Activated CD4-positive, alpha-beta memory T cell treated with anti-CD3 and anti-CD28 coated beads, Interleukin-2, amount 10 ng/mL, durations not matched to agents 7 days and 5 days (primary cell): ENCODE measurements at regions not wholly inside any gene's neighbourhood (a gene's known extent, or its start where the extent isn't known, plus 50 kb on each side); places are given as distances from the start of the nearest gene placed in this dataset.

Experiments used
- CTCF ChIA-PET: fragments of 350-600 bp; sonication (Branson Sonifier 250); formaldehyde crosslinking; loops from one replicate; lab custom pipeline; 2021; ENCODE audit warnings: antibody characterized with exemption, inconsistent platforms; lab: Charles Lee
- POLR2A ChIA-PET: fragments of 350-600 bp; sonication (Branson Sonifier 250); formaldehyde crosslinking; loops from one replicate; lab custom pipeline; 2021; ENCODE audit warnings: antibody characterized with exemption; lab: Charles Lee
- DNase-seq: peaks from one replicate; pipeline ENCODE4 v3.0.0-alpha.2; 2020
- H3K27ac Mint-ChIP-seq: one replicate; pipeline ENCODE4 v1.8.0; 2021; ENCODE audit warnings: mild to moderate bottlenecking, mixed read lengths
- H3K27me3 Mint-ChIP-seq: one replicate; pipeline ENCODE4 v1.8.0; 2021; ENCODE audit warnings: mixed read lengths
- H3K36me3 Mint-ChIP-seq: one replicate; pipeline ENCODE4 v1.8.0; 2021; ENCODE audit warnings: low read depth, mixed read lengths
- H3K4me1 Mint-ChIP-seq: one replicate; pipeline ENCODE4 v1.8.0; 2021; ENCODE audit warnings: mixed read lengths
- H3K4me3 Mint-ChIP-seq: one replicate; pipeline ENCODE4 v1.8.0; 2021; ENCODE audit warnings: mild to moderate bottlenecking, mixed read lengths
- H3K9me3 Mint-ChIP-seq: one replicate; pipeline ENCODE4 v1.8.0; 2021; ENCODE audit warnings: mixed read lengths

- ChIA-PET POLR2A (no interaction called here), CTCF (no interaction called here)
- Mint-ChIP-seq H3K4me3 (no peak overlapping the region), H3K36me3 (no peaks in the 10 kb centered on the region), H3K4me1 (peaks cover 10% of the 10 kb centered on the region), H3K9me3 (no peaks in the 10 kb centered on the region), H3K27ac (no peak overlapping the region), H3K27me3 (peaks cover 14% of the 10 kb centered on the region)
- no peak for DNase-seq
Observed at GRCh38 chr20:50272724-50273446, 82.3 kb downstream of the CEBPB start.

- ChIA-PET POLR2A (no interaction called here), CTCF (interaction anchor here (1.3 kb wide), 1 partner anchor 9 kb away, joined by 3 read pairs; no protein-coding TSS in a partner anchor)
- Mint-ChIP-seq H3K27me3 (peaks cover 14% of the 10 kb centered on the region), H3K4me1 (peaks cover 10% of the 10 kb centered on the region), H3K36me3 (no peaks in the 10 kb centered on the region), H3K9me3 (no peaks in the 10 kb centered on the region), H3K27ac (no peak overlapping the region), H3K4me3 (no peak overlapping the region)
- DNase-seq = no peak
Observed at GRCh38 chr20:50273601-50274491, 83.2 kb downstream of the CEBPB start.

- Mint-ChIP-seq H3K27ac (no peak overlapping the region), H3K36me3 (no peaks in the 10 kb centered on the region), H3K4me1 (peaks cover 10% of the 10 kb centered on the region), H3K9me3 (no peaks in the 10 kb centered on the region), H3K4me3 (no peak overlapping the region), H3K27me3 (peaks cover 14% of the 10 kb centered on the region)
- DNase-seq = no peak
- CTCF ChIA-PET = interaction anchor here (1.3 kb wide), 1 partner anchor 8 kb away, joined by 3 read pairs; no protein-coding TSS in a partner anchor
- POLR2A ChIA-PET = no interaction called here
Observed at GRCh38 chr20:50274570-50275430, 84.2 kb downstream of the CEBPB start.

- Mint-ChIP-seq H3K27me3 (peaks cover 3% of the 10 kb centered on the region), H3K4me1 (peaks cover 4% of the 10 kb centered on the region), H3K27ac (no peak overlapping the region), H3K36me3 (no peaks in the 10 kb centered on the region), H3K9me3 (no peaks in the 10 kb centered on the region), H3K4me3 (no peak overlapping the region)
- CTCF ChIA-PET = no interaction called here
- DNase-seq = no peak
- POLR2A ChIA-PET = no interaction called here
Observed at GRCh38 chr20:50276119-50277063, 85.8 kb downstream of the CEBPB start.

GRCh38 chr20:50277064-50277415, 86.4 kb downstream of the CEBPB start:
- H3K9me3 Mint-ChIP-seq = no peaks in the 10 kb centered on the region
- no peaks in the 10 kb centered on the region for H3K27me3 Mint-ChIP-seq
- ChIA-PET POLR2A (no interaction called here), CTCF (no interaction called here)
- no peak for DNase-seq
- H3K27ac Mint-ChIP-seq = no peak overlapping the region
- H3K4me1 Mint-ChIP-seq = peaks cover 2% of the 10 kb centered on the region
- no peak overlapping the region for H3K4me3 Mint-ChIP-seq
- H3K36me3 Mint-ChIP-seq = no peaks in the 10 kb centered on the region

GRCh38 chr20:50277460-50278376, 87.1 kb downstream of the CEBPB start:
- no peak for DNase-seq
- no peak overlapping the region for H3K4me3 Mint-ChIP-seq
- H3K27ac Mint-ChIP-seq = no peak overlapping the region
- H3K27me3 Mint-ChIP-seq = no peaks in the 10 kb centered on the region
- H3K4me1 Mint-ChIP-seq = peaks cover 4% of the 10 kb centered on the region
- H3K36me3 Mint-ChIP-seq = no peaks in the 10 kb centered on the region
- no peaks in the 10 kb centered on the region for H3K9me3 Mint-ChIP-seq
- POLR2A ChIA-PET = no interaction called here
- CTCF ChIA-PET = no interaction called here

GRCh38 chr20:50278377-50278683, 87.7 kb downstream of the CEBPB start:
- CTCF ChIA-PET = no interaction called here

GRCh38 chr20:50278684-50279531, 88.3 kb downstream of the CEBPB start:
- no peaks in the 10 kb centered on the region for H3K27me3 Mint-ChIP-seq
- H3K36me3 Mint-ChIP-seq = no peaks in the 10 kb centered on the region
- peaks cover 15% of the 10 kb centered on the region for H3K4me1 Mint-ChIP-seq
- DNase-seq = no peak
- CTCF ChIA-PET = no interaction called here
- H3K4me3 Mint-ChIP-seq = no peak overlapping the region
- POLR2A ChIA-PET = no interaction called here
- no peak overlapping the region for H3K27ac Mint-ChIP-seq
- H3K9me3 Mint-ChIP-seq = no peaks in the 10 kb centered on the region

More at GRCh38 chr20:50278377-50278683, 87.7 kb downstream of the CEBPB start:
- no peaks in the 10 kb centered on the region for H3K27me3 Mint-ChIP-seq
- H3K4me1 Mint-ChIP-seq = peaks cover 9% of the 10 kb centered on the region
- H3K4me3 Mint-ChIP-seq = no peak overlapping the region
- no peaks in the 10 kb centered on the region for H3K9me3 Mint-ChIP-seq
- no peak for DNase-seq
- no peak overlapping the region for H3K27ac Mint-ChIP-seq
- no peaks in the 10 kb centered on the region for H3K36me3 Mint-ChIP-seq
- POLR2A ChIA-PET = no interaction called here

GRCh38 chr20:50279988-50280850, 89.6 kb downstream of the CEBPB start:
- no peak overlapping the region for H3K27ac Mint-ChIP-seq
- no peak for DNase-seq
- no peaks in the 10 kb centered on the region for H3K9me3 Mint-ChIP-seq
- no peaks in the 10 kb centered on the region for H3K27me3 Mint-ChIP-seq
- H3K4me3 Mint-ChIP-seq = no peak overlapping the region
- POLR2A ChIA-PET = no interaction called here
- H3K36me3 Mint-ChIP-seq = no peaks in the 10 kb centered on the region
- CTCF ChIA-PET = no interaction called here
- H3K4me1 Mint-ChIP-seq = peaks cover 28% of the 10 kb centered on the region

- no peak overlapping the region for H3K27ac Mint-ChIP-seq
- H3K27me3 Mint-ChIP-seq = no peaks in the 10 kb centered on the region
- no peaks in the 10 kb centered on the region for H3K9me3 Mint-ChIP-seq
- H3K4me1 Mint-ChIP-seq = peaks cover 36% of the 10 kb centered on the region
- ChIA-PET CTCF (interaction anchor here (1.0 kb wide), 1 partner anchor 57 kb away, joined by 3 read pairs; no protein-coding TSS in a partner anchor), POLR2A (no interaction called here)
- no peaks in the 10 kb centered on the region for H3K36me3 Mint-ChIP-seq
- DNase-seq = no peak
- H3K4me3 Mint-ChIP-seq = no peak overlapping the region
Observed at GRCh38 chr20:50280851-50281655, 90.4 kb downstream of the CEBPB start.
